ENCODE measurements at regions not wholly inside any gene's neighbourhood (a gene's known extent, or its start where the extent isn't known, plus 50 kb on each side); places are given as distances from the start of the nearest gene placed in this dataset.

GRCh38 chrX:118189000-118189399 lies 72.4 kb upstream of the KLHL13 start:
- H3K79me1 ChIP-seq (ENCODE audit: low read length): no peaks in the 10 kb centered on the region
- H3K36me3 ChIP-seq (ENCODE audit: control insufficient read depth, insufficient read depth, low read length): no peaks in the 10 kb centered on the region
- no peak overlapping the region for H4K8ac ChIP-seq (ENCODE audit: low read depth, low read length)
- H3K4me2 ChIP-seq (ENCODE audit: low read length): no peak overlapping the region
- no peak overlapping the region for H3K18ac ChIP-seq (ENCODE audit: low read length)
- no peak overlapping the region for H3K9ac ChIP-seq (ENCODE audit: low read length)
- no peaks in the 10 kb centered on the region for H3K4me1 ChIP-seq (ENCODE audit: control insufficient read depth, low read depth, low read length)
- H3K27me3 ChIP-seq (ENCODE audit: insufficient read depth, low read length, poor library complexity): no peaks in the 10 kb centered on the region
- H3K4me3 ChIP-seq (ENCODE audit: low read length): no peak overlapping the region
- H3K27ac ChIP-seq (ENCODE audit: low read depth, low read length): no peak overlapping the region
- H3K4ac ChIP-seq (ENCODE audit: low read depth, low read length): no peak overlapping the region
- no CpG with 5 or more reads among the region's 3 CpGs for WGBS (ENCODE audit: extremely low coverage, insufficient coverage, low lambda C conversion rate)
- DNase-seq: no peak
- H3K23ac ChIP-seq (ENCODE audit: low read length): no peak overlapping the region
- H4K5ac ChIP-seq (ENCODE audit: low read length): no peak overlapping the region
- no peak overlapping the region for H2BK15ac ChIP-seq (replicated peaks; ENCODE audit: low read depth)
- H3K79me2 ChIP-seq (ENCODE audit: control insufficient read depth, insufficient read depth, low read length): no peaks in the 10 kb centered on the region
- H2BK5ac ChIP-seq (ENCODE audit: low read length): no peak overlapping the region
- H2BK120ac ChIP-seq (ENCODE audit: low read depth, low read length): no peak overlapping the region
- H3K56ac ChIP-seq (ENCODE audit: low read length): no peak overlapping the region
- H2AK5ac ChIP-seq (ENCODE audit: low read length): no peak overlapping the region

GRCh38 chrX:118189628-118190027 lies 73.0 kb upstream of the KLHL13 start:
- no CpG with 5 or more reads among the region's 3 CpGs for WGBS (ENCODE audit: extremely low coverage, insufficient coverage, low lambda C conversion rate)
- no peak overlapping the region for H2BK15ac ChIP-seq (replicated peaks; ENCODE audit: low read depth)
- no peaks in the 10 kb centered on the region for H3K36me3 ChIP-seq (ENCODE audit: control insufficient read depth, insufficient read depth, low read length)
- H3K4ac ChIP-seq (ENCODE audit: low read depth, low read length): no peak overlapping the region
- H3K4me1 ChIP-seq (ENCODE audit: control insufficient read depth, low read depth, low read length): no peaks in the 10 kb centered on the region
- no peak overlapping the region for H3K18ac ChIP-seq (ENCODE audit: low read length)
- no peak overlapping the region for H3K4me3 ChIP-seq (ENCODE audit: low read length)
- H3K23ac ChIP-seq (ENCODE audit: low read length): no peak overlapping the region
- H2AK5ac ChIP-seq (ENCODE audit: low read length): no peak overlapping the region
- no peaks in the 10 kb centered on the region for H3K79me1 ChIP-seq (ENCODE audit: low read length)
- H4K8ac ChIP-seq (ENCODE audit: low read depth, low read length): no peak overlapping the region
- no peaks in the 10 kb centered on the region for H3K27me3 ChIP-seq (ENCODE audit: insufficient read depth, low read length, poor library complexity)
- no peaks in the 10 kb centered on the region for H3K79me2 ChIP-seq (ENCODE audit: control insufficient read depth, insufficient read depth, low read length)
- H3K27ac ChIP-seq (ENCODE audit: low read depth, low read length): no peak overlapping the region
- peak; percentile 3 for DNase-seq
- no peak overlapping the region for H3K56ac ChIP-seq (ENCODE audit: low read length)
- no peak overlapping the region for H4K5ac ChIP-seq (ENCODE audit: low read length)
- H2BK120ac ChIP-seq (ENCODE audit: low read depth, low read length): no peak overlapping the region
- H3K4me2 ChIP-seq (ENCODE audit: low read length): no peak overlapping the region
- no peak overlapping the region for H2BK5ac ChIP-seq (ENCODE audit: low read length)
- H3K9ac ChIP-seq (ENCODE audit: low read length): no peak overlapping the region

GRCh38 chrX:118197730-118198129 lies 81.1 kb upstream of the KLHL13 start:
- no CpG with 5 or more reads among the region's 1 CpG for WGBS (ENCODE audit: extremely low coverage, insufficient coverage, low lambda C conversion rate)
- no peak overlapping the region for H2BK120ac ChIP-seq (ENCODE audit: low read depth, low read length)
- H2BK5ac ChIP-seq (ENCODE audit: low read length): no peak overlapping the region

GRCh38 chrX:118198577-118198976 lies 82.0 kb upstream of the KLHL13 start:
- no peak overlapping the region for H3K18ac ChIP-seq (ENCODE audit: low read length)
- H2BK5ac ChIP-seq (ENCODE audit: low read length): no peak overlapping the region
- H3K79me2 ChIP-seq (ENCODE audit: control insufficient read depth, insufficient read depth, low read length): no peaks in the 10 kb centered on the region
- H3K36me3 ChIP-seq (ENCODE audit: control insufficient read depth, insufficient read depth, low read length): no peaks in the 10 kb centered on the region
- no peak overlapping the region for H4K8ac ChIP-seq (ENCODE audit: low read depth, low read length)
- H3K27me3 ChIP-seq (ENCODE audit: insufficient read depth, low read length, poor library complexity): no peaks in the 10 kb centered on the region
- no peak overlapping the region for H4K5ac ChIP-seq (ENCODE audit: low read length)
- no peak overlapping the region for H3K23ac ChIP-seq (ENCODE audit: low read length)
- H3K79me1 ChIP-seq (ENCODE audit: low read length): no peaks in the 10 kb centered on the region
- H2BK15ac ChIP-seq (replicated peaks; ENCODE audit: low read depth): no peak overlapping the region
- no peak overlapping the region for H2BK120ac ChIP-seq (ENCODE audit: low read depth, low read length)
- no peaks in the 10 kb centered on the region for H3K4me1 ChIP-seq (ENCODE audit: control insufficient read depth, low read depth, low read length)
- H3K4me3 ChIP-seq (ENCODE audit: low read length): no peak overlapping the region
- no CpG with 5 or more reads among the region's 3 CpGs for whole genome bisulfite sequencing (ENCODE audit: extremely low coverage, insufficient coverage, low lambda C conversion rate)
- no peak overlapping the region for H3K4ac ChIP-seq (ENCODE audit: low read depth, low read length)
- H2AK5ac ChIP-seq (ENCODE audit: low read length): no peak overlapping the region
- no peak overlapping the region for H3K56ac ChIP-seq (ENCODE audit: low read length)
- no peak overlapping the region for H3K9ac ChIP-seq (ENCODE audit: low read length)
- H3K4me2 ChIP-seq (ENCODE audit: low read length): no peak overlapping the region
- H3K27ac ChIP-seq (ENCODE audit: low read depth, low read length): no peak overlapping the region
- DNase-seq: no peak

More at GRCh38 chrX:118197730-118198129, 81.1 kb upstream of the KLHL13 start:
- Histone ChIP-seq H3K4ac (ENCODE audit: low read depth, low read length) (no peak overlapping the region), H3K79me2 (ENCODE audit: control insufficient read depth, insufficient read depth, low read length) (no peaks in the 10 kb centered on the region), H3K36me3 (ENCODE audit: control insufficient read depth, insufficient read depth, low read length) (no peaks in the 10 kb centered on the region), H3K23ac (ENCODE audit: low read length) (no peak overlapping the region), H3K79me1 (ENCODE audit: low read length) (no peaks in the 10 kb centered on the region), H4K5ac (ENCODE audit: low read length) (no peak overlapping the region), H4K8ac (ENCODE audit: low read depth, low read length) (no peak overlapping the region), H3K4me2 (ENCODE audit: low read length) (no peak overlapping the region), H3K9ac (ENCODE audit: low read length) (no peak overlapping the region), H3K27me3 (ENCODE audit: insufficient read depth, low read length, poor library complexity) (no peaks in the 10 kb centered on the region), H3K56ac (ENCODE audit: low read length) (no peak overlapping the region), H3K4me3 (ENCODE audit: low read length) (no peak overlapping the region), H2AK5ac (ENCODE audit: low read length) (no peak overlapping the region), H3K27ac (ENCODE audit: low read depth, low read length) (no peak overlapping the region), H3K4me1 (ENCODE audit: control insufficient read depth, low read depth, low read length) (no peaks in the 10 kb centered on the region), H2BK15ac (replicated peaks; ENCODE audit: low read depth) (no peak overlapping the region), H3K18ac (ENCODE audit: low read length) (no peak overlapping the region)
- no peak for DNase-seq

GRCh38 chrX:118199997-118200396 lies 83.4 kb upstream of the KLHL13 start:
- Histone ChIP-seq H3K27me3 (ENCODE audit: insufficient read depth, low read length, poor library complexity) (no peaks in the 10 kb centered on the region), H3K18ac (ENCODE audit: low read length) (no peak overlapping the region), H3K4me3 (ENCODE audit: low read length) (no peak overlapping the region), H2BK15ac (replicated peaks; ENCODE audit: low read depth) (no peak overlapping the region), H3K27ac (ENCODE audit: low read depth, low read length) (no peak overlapping the region), H3K4me1 (ENCODE audit: control insufficient read depth, low read depth, low read length) (no peaks in the 10 kb centered on the region), H3K4ac (ENCODE audit: low read depth, low read length) (no peak overlapping the region), H2BK5ac (ENCODE audit: low read length) (no peak overlapping the region), H3K23ac (ENCODE audit: low read length) (no peak overlapping the region), H3K79me2 (ENCODE audit: control insufficient read depth, insufficient read depth, low read length) (no peaks in the 10 kb centered on the region), H3K4me2 (ENCODE audit: low read length) (no peak overlapping the region), H4K8ac (ENCODE audit: low read depth, low read length) (no peak overlapping the region), H3K79me1 (ENCODE audit: low read length) (no peaks in the 10 kb centered on the region), H4K5ac (ENCODE audit: low read length) (no peak overlapping the region), H2AK5ac (ENCODE audit: low read length) (no peak overlapping the region), H2BK120ac (ENCODE audit: low read depth, low read length) (no peak overlapping the region), H3K56ac (ENCODE audit: low read length) (no peak overlapping the region), H3K9ac (ENCODE audit: low read length) (no peak overlapping the region), H3K36me3 (ENCODE audit: control insufficient read depth, insufficient read depth, low read length) (no peaks in the 10 kb centered on the region)
- no peak for DNase-seq
- WGBS (ENCODE audit: extremely low coverage, insufficient coverage, low lambda C conversion rate): no CpG with 5 or more reads among the region's 4 CpGs

Data from mesendoderm (in vitro differentiated cells).